Cardiac muscle cell (in vitro differentiated cells and primary cell): ENCODE measurements at regions not wholly inside any gene's neighbourhood (a gene's known extent, or its start where the extent isn't known, plus 50 kb on each side); places are given as distances from the start of the nearest gene placed in this dataset.

ENCODE experiments used
- DNase-seq, 2 donors: peaks; one replicate each; pipeline versions ENCODE4 v3.0.0 to v3.0.0-alpha.2; 2010 to 2017; ENCODE audit warnings: low read depth in 1 of 2, low spot score in 1 of 2
- H3K27ac ChIP-seq: fragments of 200-600 bp; sonication (generic); 2 replicates; pipeline ENCODE4 v1.5.1; 2016
- H3K27me3 ChIP-seq: fragments of 200-600 bp; sonication (generic); 2 replicates; pipeline ENCODE4 v1.6.0; 2016; ENCODE audit warnings: control low read depth
- H3K36me3 ChIP-seq: fragments of 200-600 bp; sonication (generic); 2 replicates; pipeline ENCODE4 v1.5.1; 2016; ENCODE audit warnings: control low read depth
- H3K4me1 ChIP-seq: fragments of 200-600 bp; sonication (generic); 2 replicates; pipeline ENCODE4 v1.8.1; 2017; ENCODE audit warnings: low read depth, mild to moderate bottlenecking, mixed run types
- H3K4me3 ChIP-seq: fragments of 200-600 bp; sonication (generic); 2 replicates; pipeline ENCODE4 v1.5.1; 2016; ENCODE audit warnings: mild to moderate bottlenecking
- H3K9me3 ChIP-seq: fragments of 200-600 bp; sonication (generic); 2 replicates; pipeline ENCODE4 v1.5.1; 2017; ENCODE audit warnings: low read depth, mild to moderate bottlenecking, control low read depth
- TF ChIP-seq, protein P1 (sequence below): IDR thresholded peaks from 2 replicates; pipeline ENCODE4 v1.5.1; 2012; ENCODE audit warnings: low read depth, mild to moderate bottlenecking, low read length

DNA sequence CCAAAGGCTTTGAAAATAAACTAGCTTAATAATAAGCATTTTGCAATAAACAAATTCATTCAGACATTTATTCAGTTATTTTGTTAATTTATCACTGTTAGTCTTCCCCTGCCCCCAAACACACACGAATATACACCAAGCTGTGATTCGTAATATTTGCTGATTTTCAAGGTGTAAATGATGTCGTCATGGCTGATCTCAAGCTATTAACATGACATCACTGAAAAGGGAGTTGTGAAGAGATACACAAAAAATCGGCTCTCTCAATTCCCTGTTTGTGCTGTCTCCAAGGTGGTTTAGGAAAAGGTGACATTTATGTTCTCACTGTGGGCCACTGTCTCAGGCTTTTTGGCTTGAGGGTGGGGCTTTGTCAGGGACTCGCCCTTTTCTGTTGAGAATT lies 413.3 kb downstream of the CDH9 start:
- H3K9me3 ChIP-seq, result no peaks in the 10 kb centered on the region
- TF ChIP-seq, protein P1, sequence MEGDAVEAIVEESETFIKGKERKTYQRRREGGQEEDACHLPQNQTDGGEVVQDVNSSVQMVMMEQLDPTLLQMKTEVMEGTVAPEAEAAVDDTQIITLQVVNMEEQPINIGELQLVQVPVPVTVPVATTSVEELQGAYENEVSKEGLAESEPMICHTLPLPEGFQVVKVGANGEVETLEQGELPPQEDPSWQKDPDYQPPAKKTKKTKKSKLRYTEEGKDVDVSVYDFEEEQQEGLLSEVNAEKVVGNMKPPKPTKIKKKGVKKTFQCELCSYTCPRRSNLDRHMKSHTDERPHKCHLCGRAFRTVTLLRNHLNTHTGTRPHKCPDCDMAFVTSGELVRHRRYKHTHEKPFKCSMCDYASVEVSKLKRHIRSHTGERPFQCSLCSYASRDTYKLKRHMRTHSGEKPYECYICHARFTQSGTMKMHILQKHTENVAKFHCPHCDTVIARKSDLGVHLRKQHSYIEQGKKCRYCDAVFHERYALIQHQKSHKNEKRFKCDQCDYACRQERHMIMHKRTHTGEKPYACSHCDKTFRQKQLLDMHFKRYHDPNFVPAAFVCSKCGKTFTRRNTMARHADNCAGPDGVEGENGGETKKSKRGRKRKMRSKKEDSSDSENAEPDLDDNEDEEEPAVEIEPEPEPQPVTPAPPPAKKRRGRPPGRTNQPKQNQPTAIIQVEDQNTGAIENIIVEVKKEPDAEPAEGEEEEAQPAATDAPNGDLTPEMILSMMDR, result no peak
- H3K4me1 ChIP-seq, result no peaks in the 10 kb centered on the region
- H3K27ac ChIP-seq, result no peak overlapping the region
- no peaks in the 10 kb centered on the region for H3K27me3 ChIP-seq
- no peaks in the 10 kb centered on the region for H3K36me3 ChIP-seq
- H3K4me3 ChIP-seq, result no peak overlapping the region
- DNase-seq, result no peak

DNA sequence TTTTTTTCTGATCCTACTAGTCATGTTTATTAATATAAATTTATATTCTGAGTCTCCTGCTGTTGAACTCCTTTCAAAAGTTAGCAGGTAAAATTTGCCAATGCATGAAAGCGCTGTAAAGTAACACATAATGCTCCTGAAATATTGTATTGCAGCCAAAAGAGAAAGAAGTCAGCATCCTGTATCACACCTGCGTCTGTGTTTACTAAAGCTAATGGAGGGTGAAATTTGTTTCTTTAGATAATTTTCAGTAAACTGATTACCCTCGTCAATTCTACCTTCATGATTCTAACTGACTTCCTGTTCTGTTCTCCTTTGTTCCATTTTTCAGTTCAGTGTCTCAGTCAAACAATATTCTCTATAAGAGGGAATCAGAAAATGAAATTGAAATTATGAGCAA lies 415.4 kb downstream of the CDH9 start:
- TF ChIP-seq, protein P1, result no peak
- H3K4me3 ChIP-seq, result no peak overlapping the region
- no peaks in the 10 kb centered on the region for H3K9me3 ChIP-seq
- H3K27me3 ChIP-seq, result no peaks in the 10 kb centered on the region
- no peak overlapping the region for H3K27ac ChIP-seq
- H3K36me3 ChIP-seq, result no peaks in the 10 kb centered on the region
- no peak for DNase-seq
- H3K4me1 ChIP-seq, result no peaks in the 10 kb centered on the region

DNA sequence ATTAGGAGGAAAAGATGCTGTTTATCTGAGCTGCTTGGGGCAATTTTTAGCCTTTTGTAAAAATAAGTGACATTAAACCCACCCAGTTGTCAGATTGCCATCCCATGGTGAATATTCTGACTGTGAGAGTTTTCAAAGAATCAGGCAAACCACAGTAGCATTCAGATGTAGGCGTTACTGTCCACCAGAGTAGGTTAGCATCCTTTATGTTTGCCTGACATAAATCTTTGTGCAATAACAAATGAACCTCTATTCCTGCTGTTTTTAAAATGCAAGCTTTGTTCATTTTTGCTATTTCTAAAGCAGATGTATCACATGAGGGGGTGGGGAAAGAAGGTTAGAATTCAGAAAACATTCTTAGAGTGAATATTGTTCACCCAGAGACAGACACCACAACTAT lies 427.8 kb downstream of the CDH9 start:
- no peaks in the 10 kb centered on the region for H3K4me1 ChIP-seq
- no peaks in the 10 kb centered on the region for H3K9me3 ChIP-seq
- TF ChIP-seq, protein P1, result no peak
- H3K36me3 ChIP-seq, result no peaks in the 10 kb centered on the region
- H3K27ac ChIP-seq, result no peak overlapping the region
- no peak overlapping the region for H3K4me3 ChIP-seq
- no peak for DNase-seq
- no peaks in the 10 kb centered on the region for H3K27me3 ChIP-seq

DNA sequence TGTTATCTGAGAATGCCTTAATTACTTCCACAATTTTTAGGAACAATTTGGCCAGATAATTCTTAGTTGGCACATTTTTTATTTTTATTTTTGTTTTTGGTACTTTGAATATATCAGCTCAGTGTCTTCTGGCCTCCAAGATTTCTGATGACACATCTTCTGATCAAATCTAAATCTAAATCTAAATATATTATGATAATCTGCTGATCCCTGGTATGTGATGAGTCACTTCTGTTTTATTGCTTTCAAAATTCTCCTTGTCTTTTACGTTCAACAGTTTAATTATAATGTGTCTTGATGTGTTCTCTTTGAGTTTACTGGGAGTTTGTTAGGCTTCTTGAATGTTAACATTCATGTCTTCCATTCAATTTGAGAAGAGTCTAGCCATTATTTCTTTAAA lies 436.8 kb downstream of the CDH9 start:
- no peak for DNase-seq
- Histone ChIP-seq H3K4me1 (no peaks in the 10 kb centered on the region), H3K27me3 (no peaks in the 10 kb centered on the region), H3K36me3 (no peaks in the 10 kb centered on the region), H3K27ac (no peak overlapping the region), H3K4me3 (no peak overlapping the region), H3K9me3 (no peaks in the 10 kb centered on the region)
- TF ChIP-seq, protein P1, result no peak

DNA sequence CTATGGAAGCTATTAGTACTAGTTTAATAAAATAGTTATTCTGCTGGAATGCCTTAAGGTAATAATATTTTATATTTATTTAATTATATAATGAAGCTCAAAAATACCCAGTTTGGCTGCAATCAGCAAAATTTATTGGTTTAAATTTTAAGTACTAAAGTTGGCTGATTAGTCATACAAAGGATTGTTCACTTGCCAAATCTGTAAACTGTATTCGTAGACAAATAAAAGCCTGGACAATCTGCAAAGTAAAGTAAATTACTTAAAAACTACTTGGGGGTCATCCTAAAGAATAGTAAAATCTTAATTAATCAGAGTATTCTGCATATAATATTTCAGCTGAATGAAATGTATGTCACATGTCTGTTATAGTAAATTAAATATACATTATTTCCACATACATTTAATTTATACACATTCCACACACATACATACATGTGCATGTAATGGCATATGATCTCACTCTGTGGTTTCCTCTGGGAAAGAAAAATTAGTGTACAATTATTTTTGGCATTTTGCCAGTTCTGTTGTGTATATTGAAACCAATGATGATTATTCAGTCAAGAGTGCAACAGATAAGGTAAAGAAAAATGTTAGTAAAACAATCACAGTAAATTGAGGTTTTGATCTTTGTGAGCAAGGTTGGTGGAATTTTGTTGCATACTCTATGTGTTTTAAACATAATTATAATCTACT lies 455.9 kb downstream of the CDH9 start:
- no peak overlapping the region for H3K4me3 ChIP-seq
- TF ChIP-seq, protein P1, result no peak

DNA sequence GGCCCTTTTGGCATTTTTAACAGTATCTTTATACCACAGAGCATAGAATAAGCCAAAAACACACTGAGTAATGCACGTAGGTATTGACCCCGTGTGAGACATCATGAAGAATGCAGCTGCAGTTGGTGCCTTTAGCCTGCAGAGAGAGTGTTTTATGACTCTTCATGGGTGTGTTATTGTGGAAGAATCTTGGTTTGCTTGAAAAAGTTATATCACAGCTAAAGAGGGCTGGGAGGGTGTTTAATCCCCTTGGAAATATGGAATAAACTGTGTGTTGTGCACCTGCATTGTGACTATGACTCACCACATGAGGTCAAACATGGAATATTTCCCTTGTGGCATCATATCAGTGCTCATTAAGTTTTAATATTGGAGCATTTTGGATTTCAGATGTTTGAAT lies 458.7 kb downstream of the CDH9 start:
- H3K27ac ChIP-seq, result no peak overlapping the region
- TF ChIP-seq, protein P1, result no peak
- DNase-seq, result no peak
- H3K36me3 ChIP-seq, result no peaks in the 10 kb centered on the region
- no peaks in the 10 kb centered on the region for H3K4me1 ChIP-seq
- no peaks in the 10 kb centered on the region for H3K9me3 ChIP-seq
- no peak overlapping the region for H3K4me3 ChIP-seq
- H3K27me3 ChIP-seq, result no peaks in the 10 kb centered on the region

More for the DNA sequence above, 455.9 kb downstream of the CDH9 start:
- no peaks in the 10 kb centered on the region for H3K9me3 ChIP-seq
- no peaks in the 10 kb centered on the region for H3K27me3 ChIP-seq
- H3K27ac ChIP-seq, result no peak overlapping the region
- no peaks in the 10 kb centered on the region for H3K4me1 ChIP-seq
- DNase-seq, result no peak
- H3K36me3 ChIP-seq, result no peaks in the 10 kb centered on the region
